Lung microvascular endothelial cell (primary cell): ENCODE measurements at regions not wholly inside any gene's neighbourhood (a gene's known extent, or its start where the extent isn't known, plus 50 kb on each side); places are given as distances from the start of the nearest gene placed in this dataset.

Source experiments
- DNase-seq, 2 donors: peaks; one replicate each; pipeline versions ENCODE4 v3.0.0 to v3.0.0-alpha.2; 2010; ENCODE audit warnings: low read depth in 2 of 2

DNA sequence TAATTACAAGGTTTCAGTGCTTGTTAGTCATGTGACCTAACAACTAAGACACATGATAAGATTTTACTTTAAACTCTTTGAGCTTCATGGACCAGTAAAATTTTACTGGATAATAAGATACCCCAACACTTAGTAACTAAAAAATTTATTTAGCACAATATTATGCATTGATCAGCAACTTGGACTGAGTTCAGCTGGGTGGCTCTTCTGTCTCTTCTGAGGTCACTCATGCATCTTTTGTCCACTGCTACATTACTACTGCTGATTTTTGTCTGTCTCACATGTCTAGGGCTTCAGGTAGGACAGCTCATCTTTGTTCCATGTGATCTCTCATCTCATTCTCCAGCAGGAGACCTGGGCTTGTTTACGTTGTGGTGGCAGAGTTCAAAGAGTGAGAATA, 370.2 kb upstream of the TMTC1 start:
- DNase-seq = no peak

DNA sequence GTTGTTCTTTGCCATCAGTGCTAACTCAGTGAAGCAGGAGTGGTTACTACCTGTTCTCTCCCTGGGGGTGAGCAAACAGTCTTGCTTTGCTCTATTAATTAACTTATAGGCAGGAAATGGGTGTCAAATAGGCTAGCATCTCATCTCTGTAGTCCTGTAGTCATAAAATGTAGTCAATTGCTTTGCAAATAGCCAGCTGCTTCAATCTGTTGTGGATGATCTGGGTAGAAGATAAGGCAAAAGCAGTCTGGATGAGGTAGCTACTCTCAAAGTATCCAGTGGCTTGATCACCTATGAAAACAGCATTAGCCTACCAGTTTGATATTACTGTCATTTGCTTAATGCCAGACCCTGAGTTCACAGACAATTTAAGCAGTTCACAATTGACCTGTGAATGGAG, 369.0 kb upstream of the TMTC1 start:
- DNase-seq = no peak

DNA sequence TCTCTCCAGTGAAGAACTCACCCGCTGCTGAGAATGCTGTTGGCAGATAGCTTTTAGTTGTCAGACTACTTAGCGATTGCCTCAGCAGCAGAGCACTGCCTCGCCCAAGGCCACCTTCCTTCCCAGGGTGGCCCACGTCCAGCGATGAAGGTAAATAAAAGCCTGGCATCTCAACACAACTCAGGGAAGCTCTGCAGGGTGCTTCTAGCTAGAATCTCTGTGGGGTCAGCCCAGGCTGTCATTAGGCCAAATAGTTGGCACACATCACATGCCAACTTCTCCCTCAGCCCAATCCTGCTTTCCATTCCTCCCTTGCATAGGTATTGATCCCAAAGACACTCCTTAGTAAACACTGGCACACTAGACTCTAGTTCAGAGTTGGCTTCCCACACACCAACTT, 368.1 kb upstream of the TMTC1 start:
- DNase-seq = no peak

- DNase-seq = no peak
Observed at GRCh38 chr12:30146561-30146960, 362.8 kb upstream of the TMTC1 start.

GRCh38 chr12:30145684-30146032, 361.9 kb upstream of the TMTC1 start:
- DNase-seq = no peak

DNA sequence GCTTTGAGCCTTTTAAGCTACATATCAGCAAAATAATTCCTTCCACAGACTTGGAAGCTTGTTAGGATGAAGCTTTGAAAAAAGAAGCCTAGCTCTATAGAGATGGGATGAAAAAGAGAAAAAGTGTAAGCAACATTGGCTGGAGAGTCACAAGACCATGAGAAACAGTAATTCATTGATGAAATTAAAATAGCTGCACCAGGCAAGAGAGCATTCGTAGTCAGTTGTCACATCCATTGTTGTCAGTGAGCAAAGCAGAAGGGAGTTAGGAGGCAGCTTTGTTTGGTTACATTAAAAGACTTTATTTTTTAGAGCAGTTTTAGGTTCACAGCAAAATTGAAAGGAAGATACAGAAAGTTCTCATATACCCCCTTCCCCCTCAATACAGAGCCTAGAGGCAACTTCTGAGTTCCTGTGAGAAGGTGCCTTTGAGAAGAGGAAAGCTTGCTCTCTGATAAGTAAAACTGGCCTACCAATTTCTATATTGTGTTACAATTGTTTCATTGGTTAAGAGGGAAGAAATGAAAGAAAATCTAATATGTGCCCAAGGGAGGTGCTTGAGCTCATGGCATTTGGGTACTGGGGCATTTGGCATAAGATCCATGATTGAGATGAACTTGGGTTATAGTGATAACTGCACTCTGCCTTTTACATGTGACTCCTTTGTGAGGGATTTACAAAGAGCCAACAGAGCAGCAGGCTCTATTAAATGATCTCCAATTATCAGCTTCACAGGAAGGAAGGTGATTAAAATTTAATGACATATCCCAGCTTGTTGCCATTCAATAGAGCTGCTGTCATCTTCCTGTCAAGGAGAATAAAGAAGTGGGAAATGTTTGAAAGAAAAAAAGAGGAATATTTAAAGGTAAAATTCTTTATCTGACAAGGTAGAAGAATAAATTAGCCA, 361.3 kb upstream of the TMTC1 start:
- no peak for DNase-seq

DNA sequence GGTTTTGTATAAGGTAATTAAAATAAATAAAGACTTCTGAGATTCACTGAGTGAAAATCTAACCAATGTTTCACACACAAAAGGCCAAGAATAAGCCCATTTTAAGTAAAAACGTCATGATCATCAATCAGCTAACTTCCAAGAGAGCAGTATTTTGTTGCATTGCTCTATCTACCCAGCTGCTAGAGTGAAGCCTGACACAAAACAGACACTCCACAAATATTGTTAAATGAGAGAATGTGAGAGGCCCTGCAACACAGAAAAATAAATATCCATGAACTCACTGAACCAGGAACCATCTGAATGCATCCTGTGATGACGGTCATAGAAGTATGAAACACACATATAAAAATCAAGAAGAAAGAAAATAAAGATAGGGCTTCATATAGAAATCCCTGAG, 358.6 kb upstream of the TMTC1 start:
- DNase-seq = no peak

DNA sequence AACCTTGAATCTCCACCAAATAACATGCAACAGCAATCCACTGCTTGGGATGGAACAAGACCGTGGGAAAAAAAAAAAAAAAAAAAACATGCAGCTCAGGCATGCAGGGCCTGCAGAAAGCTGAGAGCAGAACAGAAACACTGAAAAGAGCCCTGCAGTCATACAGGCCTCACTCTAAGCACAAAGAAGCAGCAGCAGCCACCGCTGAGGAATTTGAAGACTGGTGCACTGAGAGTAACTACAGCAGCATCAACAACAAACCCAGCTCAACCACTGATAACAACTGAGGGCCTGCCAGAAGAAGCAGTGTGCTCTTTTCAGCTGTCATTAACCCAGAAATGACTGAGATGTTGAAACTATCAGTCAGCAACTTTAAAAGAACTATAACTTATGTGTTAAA, 354.7 kb upstream of the TMTC1 start:
- DNase-seq = no peak

DNA sequence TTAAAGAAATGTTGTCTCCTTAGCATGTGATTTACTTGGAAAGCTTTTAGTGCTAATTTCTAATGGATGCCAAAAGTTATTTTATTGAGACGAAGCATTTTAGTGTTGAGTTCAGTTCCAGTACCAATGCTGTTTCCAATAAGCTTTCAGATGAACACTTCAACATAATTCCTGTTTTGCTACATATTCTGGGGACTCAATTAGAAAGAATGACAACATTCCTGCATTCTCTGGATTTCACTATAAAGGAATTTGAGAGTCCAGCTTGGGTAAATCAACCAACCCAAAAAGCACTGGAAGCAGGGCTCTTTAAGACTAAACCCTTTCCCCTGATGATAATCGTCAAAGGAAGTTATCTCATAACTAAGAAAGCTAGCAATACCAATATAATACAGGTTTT, 353.0 kb upstream of the TMTC1 start:
- no peak for DNase-seq

- DNase-seq = no peak
Observed at GRCh38 chr12:30135776-30136175, 352.0 kb upstream of the TMTC1 start.

- peak in 1 of 2 donors; percentile 57 for DNase-seq
Observed at GRCh38 chr12:30134229-30134628, 350.5 kb upstream of the TMTC1 start.

- no peak for DNase-seq
Observed at GRCh38 chr12:30126944-30127343, 343.2 kb upstream of the TMTC1 start.

DNA sequence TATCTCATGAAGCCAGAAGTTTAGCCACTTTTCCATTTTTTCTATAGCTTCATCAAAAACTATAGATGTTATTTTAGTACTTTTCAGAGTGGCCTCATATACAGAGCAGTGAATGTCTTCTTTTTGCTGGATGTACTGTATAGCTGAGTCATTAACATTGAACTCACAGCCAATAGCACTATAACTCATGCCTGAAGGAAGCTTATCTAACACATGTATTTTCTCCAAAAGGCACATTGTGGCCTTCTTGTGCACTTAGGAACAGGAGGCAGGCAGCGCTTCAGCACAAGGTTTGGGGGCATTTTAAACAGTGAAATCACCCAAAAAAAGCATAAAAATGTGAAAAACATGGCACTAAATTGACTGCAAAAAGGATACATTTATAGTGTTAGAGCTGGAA, 336.8 kb upstream of the TMTC1 start:
- DNase-seq = no peak

DNA sequence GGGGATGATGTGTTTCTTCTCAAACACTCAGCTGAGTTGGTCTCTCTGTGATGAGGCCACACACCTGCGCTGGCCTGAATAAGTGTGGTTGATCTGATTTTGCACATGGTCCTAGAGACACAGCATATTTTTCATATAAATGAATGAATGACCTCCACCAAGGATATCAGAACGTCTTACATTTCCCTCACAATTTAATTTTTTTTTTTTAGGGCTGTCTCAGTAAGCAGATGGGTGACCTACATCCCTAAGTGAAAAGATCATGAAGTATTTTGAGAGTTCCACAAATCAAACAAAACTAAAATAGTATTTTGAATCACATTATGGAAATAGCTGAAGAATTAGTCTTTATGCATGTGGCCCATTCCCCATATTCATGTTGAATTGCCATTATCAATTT, 333.7 kb upstream of the TMTC1 start:
- DNase-seq = no peak

DNA sequence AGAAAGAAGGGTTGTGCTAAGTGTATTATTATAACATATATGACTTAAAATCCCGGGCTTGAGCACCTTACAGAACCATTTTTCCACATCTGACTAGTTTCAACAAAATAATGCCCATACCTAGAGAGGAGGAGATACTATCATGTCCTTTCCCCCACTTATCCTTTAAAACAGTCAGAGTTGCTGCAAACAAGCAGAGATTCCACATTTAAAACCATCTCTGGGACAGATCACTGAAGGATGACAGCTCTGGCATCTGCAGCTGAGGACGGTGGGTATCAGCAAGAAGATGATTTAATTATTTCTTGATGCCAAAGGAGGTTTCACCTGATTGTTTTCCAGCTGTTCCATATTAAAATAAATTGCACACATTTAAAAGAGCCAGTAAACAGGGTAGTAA, 328.0 kb upstream of the TMTC1 start:
- DNase-seq = no peak

GRCh38 chr12:30110958-30111586, 327.3 kb upstream of the TMTC1 start:
- DNase-seq = peak; percentile 11 to 83

DNA sequence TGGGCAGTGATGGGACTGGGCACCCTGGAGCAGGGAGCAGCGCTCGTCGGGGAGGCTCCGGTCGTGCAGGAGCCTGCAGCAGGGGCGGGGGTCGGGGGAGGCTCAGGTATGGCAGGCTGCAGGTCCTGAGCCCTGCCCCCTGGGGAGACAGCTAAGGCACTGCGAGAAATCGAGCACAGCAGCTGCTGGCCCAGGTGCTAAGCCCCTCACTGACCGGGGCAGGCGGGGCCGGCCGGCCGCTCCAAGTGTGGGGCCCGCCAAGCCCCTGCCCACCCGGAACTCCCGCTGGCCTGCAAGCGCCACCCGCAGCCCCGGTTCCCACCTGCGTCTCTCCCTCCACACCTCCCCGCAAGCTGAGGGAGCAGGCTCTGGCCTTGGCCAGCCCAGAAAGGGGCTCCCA, 326.8 kb upstream of the TMTC1 start:
- no peak for DNase-seq

DNA sequence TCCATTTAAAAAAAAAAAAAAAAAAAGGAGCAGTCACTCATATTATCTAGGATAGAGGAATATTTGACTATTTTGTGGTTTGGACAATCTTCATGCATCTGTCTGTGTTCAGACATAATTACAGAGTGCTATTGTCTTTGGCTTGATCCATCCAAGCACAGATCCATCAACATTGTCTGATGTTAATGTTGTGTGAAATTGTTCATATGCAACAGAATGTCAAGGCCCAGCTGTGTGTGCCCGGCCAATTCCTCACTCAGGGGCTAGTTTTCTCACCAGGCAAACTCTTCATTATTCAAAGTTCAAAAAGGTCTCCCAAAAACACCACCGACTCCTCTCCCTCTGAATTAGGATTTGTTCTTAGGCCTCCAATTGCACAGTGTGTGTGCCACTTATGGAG, 324.9 kb upstream of the TMTC1 start:
- no peak for DNase-seq

- DNase-seq = peak; percentile 2 to 56
Observed at GRCh38 chr12:30106204-30106965, 322.6 kb upstream of the TMTC1 start.

- DNase-seq = no peak
Observed at GRCh38 chr12:30105505-30105904, 321.8 kb upstream of the TMTC1 start.

- DNase-seq = no peak
Observed at GRCh38 chr12:30104971-30105370, 321.2 kb upstream of the TMTC1 start.

- no peak for DNase-seq
Observed at GRCh38 chr12:30100741-30101140, 317.0 kb upstream of the TMTC1 start.

GRCh38 chr12:30098677-30099076, 314.9 kb upstream of the TMTC1 start:
- no peak for DNase-seq
